MM.1S (cell line): ENCODE measurements at regions not wholly inside any gene's neighbourhood (a gene's known extent, or its start where the extent isn't known, plus 50 kb on each side); places are given as distances from the start of the nearest gene placed in this dataset.

Experiments used
- DNase-seq: peaks from one replicate; pipeline ENCODE4 v3.0.0-alpha.2; 2015
- H2AFZ ChIP-seq: fragments of 300-600 bp; sonication (generic); 2 replicates; pipeline ENCODE4 v1.6.0; 2016; ENCODE audit warnings: antibody characterized with exemption, low read length
- H3F3A ChIP-seq: fragments of 300-600 bp; sonication (generic); 2 replicates; pipeline ENCODE4 v1.6.1; 2016; ENCODE audit warnings: mild to moderate bottlenecking, antibody characterized with exemption, low read length, moderate library complexity, mixed read lengths; ENCODE audit not compliant: insufficient read depth
- H3K27ac ChIP-seq: fragments of 300-600 bp; sonication (generic); 2 replicates; pipeline ENCODE4 v1.5.1; 2016; ENCODE audit warnings: mild to moderate bottlenecking, low read length
- H3K27me3 ChIP-seq: fragments of 300-600 bp; sonication (generic); replicated peaks from 2 replicates; pipeline ENCODE4 v1.6.0; 2016; ENCODE audit warnings: low read length; ENCODE audit not compliant: insufficient read depth
- H3K36me3 ChIP-seq: fragments of 300-600 bp; sonication (generic); replicated peaks from 2 replicates; pipeline ENCODE4 v1.6.1; 2016; ENCODE audit warnings: mild to moderate bottlenecking, low read length, mixed read lengths; ENCODE audit not compliant: insufficient read depth
- H3K4me1 ChIP-seq: fragments of 300-600 bp; sonication (generic); 2 replicates; pipeline ENCODE4 v1.6.1; 2016; ENCODE audit warnings: low read length, mixed read lengths
- H3K4me2 ChIP-seq: fragments of 300-600 bp; sonication (generic); 2 replicates; pipeline ENCODE4 v1.6.0; 2016; ENCODE audit warnings: low read depth, low read length
- H3K4me3 ChIP-seq: fragments of 300-600 bp; sonication (generic); 2 replicates; pipeline ENCODE4 v1.5.1; 2016; ENCODE audit warnings: low read length, mixed read lengths
- H3K79me2 ChIP-seq: fragments of 300-600 bp; sonication (generic); 2 replicates; pipeline ENCODE4 v1.6.1; 2016; ENCODE audit warnings: mixed run types, low read length, mixed read lengths
- H3K9ac ChIP-seq: fragments of 300-600 bp; sonication (generic); 2 replicates; pipeline ENCODE4 v1.6.1; 2016; ENCODE audit warnings: low read length, mixed read lengths
- H3K9me2 ChIP-seq: fragments of 300-600 bp; sonication (generic); replicated peaks from 2 replicates; pipeline ENCODE4 v1.6.1; 2016; ENCODE audit warnings: mild to moderate bottlenecking, low read length, mixed read lengths; ENCODE audit not compliant: insufficient read depth
- H3K9me3 ChIP-seq: fragments of 300-600 bp; sonication (generic); replicated peaks from 2 replicates; pipeline ENCODE4 v1.6.1; 2016; ENCODE audit warnings: mild to moderate bottlenecking, low read length, mixed read lengths; ENCODE audit not compliant: insufficient read depth
- H4K20me1 ChIP-seq: fragments of 300-600 bp; sonication (generic); 2 replicates; pipeline ENCODE4 v1.6.1; 2016; ENCODE audit warnings: mild to moderate bottlenecking, low read length, moderate library complexity, mixed read lengths; ENCODE audit not compliant: insufficient read depth
- EZH2 ChIP-seq: fragments of 300-600 bp; sonication (generic); optimal IDR thresholded peaks from 2 replicates; pipeline ENCODE3; 2017; ENCODE audit warnings: low read depth, mild to moderate bottlenecking, antibody characterized with exemption, low read length, mixed read lengths
- EZH2phosphoT487 ChIP-seq: fragments of 300-600 bp; sonication (generic); IDR thresholded peaks from 2 replicates; pipeline ENCODE4 v1.6.1; 2018; ENCODE audit warnings: antibody characterized with exemption, low read length
- TF ChIP-seq, protein P1 (sequence below): fragments of 300-600 bp; sonication (generic); IDR thresholded peaks from 2 replicates; pipeline ENCODE4 v1.5.1; 2016; ENCODE audit warnings: antibody characterized with exemption, low read length, mixed read lengths

DNA sequence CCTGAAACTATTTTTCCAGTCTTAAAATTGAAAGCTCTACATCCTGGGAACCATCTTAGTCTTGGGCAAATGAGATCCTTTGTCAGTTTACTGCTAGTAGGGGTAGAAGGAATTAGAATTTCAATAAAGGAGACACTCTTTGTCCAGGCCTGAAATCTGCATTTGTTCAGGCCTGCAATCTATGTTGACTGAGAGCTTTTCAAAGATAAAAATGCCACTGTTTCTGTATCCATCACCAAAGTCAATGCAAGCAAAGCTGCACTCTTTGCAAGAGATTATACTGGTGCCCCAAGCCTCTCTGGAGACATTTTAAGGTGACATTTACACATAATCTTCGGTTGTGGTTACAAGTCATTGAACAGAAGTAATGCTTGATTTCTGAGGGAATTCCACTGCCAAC is 135.7 kb downstream of the CTH start:
- TF ChIP-seq EZH2 (no peak), EZH2phosphoT487 (no peak)
- TF ChIP-seq, protein P1, sequence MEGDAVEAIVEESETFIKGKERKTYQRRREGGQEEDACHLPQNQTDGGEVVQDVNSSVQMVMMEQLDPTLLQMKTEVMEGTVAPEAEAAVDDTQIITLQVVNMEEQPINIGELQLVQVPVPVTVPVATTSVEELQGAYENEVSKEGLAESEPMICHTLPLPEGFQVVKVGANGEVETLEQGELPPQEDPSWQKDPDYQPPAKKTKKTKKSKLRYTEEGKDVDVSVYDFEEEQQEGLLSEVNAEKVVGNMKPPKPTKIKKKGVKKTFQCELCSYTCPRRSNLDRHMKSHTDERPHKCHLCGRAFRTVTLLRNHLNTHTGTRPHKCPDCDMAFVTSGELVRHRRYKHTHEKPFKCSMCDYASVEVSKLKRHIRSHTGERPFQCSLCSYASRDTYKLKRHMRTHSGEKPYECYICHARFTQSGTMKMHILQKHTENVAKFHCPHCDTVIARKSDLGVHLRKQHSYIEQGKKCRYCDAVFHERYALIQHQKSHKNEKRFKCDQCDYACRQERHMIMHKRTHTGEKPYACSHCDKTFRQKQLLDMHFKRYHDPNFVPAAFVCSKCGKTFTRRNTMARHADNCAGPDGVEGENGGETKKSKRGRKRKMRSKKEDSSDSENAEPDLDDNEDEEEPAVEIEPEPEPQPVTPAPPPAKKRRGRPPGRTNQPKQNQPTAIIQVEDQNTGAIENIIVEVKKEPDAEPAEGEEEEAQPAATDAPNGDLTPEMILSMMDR: no peak

DNA sequence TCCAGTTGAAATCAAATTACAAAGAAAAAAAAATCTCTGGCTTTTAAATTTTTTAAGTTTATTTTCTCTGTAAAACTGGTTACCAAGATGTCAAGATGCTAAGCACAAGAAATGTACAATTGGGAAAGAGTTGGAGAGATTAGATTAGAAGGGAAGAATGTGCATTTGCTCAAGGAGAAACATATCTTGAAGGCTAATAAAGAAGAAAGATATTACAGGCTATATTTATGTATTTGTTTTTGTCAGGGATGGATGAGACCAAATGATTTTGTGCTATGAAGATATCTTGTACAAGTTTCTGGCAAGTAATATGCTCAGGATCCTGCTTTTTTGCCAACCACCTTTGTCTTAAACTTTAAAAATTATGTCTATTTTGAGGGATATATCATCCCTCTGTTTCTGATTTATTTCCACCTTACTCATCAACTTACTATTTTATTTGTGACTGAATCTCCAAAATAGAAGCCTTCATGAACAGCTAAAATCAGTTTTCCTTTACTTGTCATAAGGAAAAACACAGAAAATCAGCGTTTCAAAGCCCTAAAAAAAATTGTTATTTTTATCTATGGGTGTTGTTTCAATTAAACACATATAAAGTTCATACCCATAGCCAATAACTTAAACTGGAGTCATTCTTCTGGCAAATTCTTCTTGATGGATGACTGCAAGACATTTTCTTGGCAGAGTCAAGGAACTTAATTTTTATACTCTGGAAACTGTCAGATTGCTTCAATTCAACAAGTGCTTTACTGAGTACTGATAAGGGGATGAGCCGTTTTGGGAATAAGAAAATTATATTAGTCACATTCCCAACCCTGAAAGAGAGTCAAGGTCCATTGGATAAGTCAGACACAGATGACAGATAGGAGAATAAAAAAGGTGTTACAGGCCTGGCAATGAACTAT is 141.8 kb downstream of the CTH start:
- Histone ChIP-seq H3K27me3 (no peaks in the 10 kb centered on the region), H3K9me2 (no peaks in the 10 kb centered on the region), H3K36me3 (no peaks in the 10 kb centered on the region), H3F3A (no peaks in the 10 kb centered on the region), H3K9ac (no peak overlapping the region), H2AFZ (no peak overlapping the region), H3K27ac (no peak overlapping the region), H4K20me1 (no peaks in the 10 kb centered on the region), H3K9me3 (no peaks in the 10 kb centered on the region), H3K4me2 (no peak overlapping the region), H3K4me1 (no peaks in the 10 kb centered on the region), H3K79me2 (no peaks in the 10 kb centered on the region), H3K4me3 (no peak overlapping the region)
- no peak for TF ChIP-seq EZH2
- TF ChIP-seq, protein P1: no peak
- TF ChIP-seq EZH2phosphoT487: no peak
- DNase-seq: no peak

More for the DNA sequence above, 135.7 kb downstream of the CTH start:
- Histone ChIP-seq H3K4me2 (no peak overlapping the region), H4K20me1 (no peaks in the 10 kb centered on the region), H3K27ac (no peak overlapping the region), H3K4me1 (no peaks in the 10 kb centered on the region), H3K36me3 (no peaks in the 10 kb centered on the region), H3K9me2 (no peaks in the 10 kb centered on the region), H3K4me3 (no peak overlapping the region), H3K27me3 (no peaks in the 10 kb centered on the region), H3K9me3 (no peaks in the 10 kb centered on the region), H3K9ac (no peak overlapping the region), H3K79me2 (no peaks in the 10 kb centered on the region), H3F3A (no peaks in the 10 kb centered on the region), H2AFZ (no peak overlapping the region)
- no peak for DNase-seq

DNA sequence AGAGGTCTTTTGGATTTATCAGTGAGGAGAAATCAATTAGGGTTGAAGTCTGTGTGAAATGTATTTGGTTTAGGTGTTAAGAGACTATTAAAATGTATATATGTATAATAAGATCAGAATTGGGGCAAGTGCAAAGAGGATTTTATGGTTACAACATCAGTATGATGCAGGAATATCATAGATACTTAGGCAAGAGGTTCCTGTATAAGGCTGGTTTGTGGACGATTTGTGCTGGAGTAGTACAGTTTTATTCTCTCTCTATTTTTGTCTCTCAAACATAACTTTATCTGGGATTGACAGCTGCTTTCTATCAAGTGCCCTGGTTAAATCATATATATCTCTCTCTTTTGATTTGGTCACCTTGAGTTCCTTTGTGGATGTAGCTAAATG is 142.5 kb downstream of the CTH start:
- H3K27ac ChIP-seq: no peak overlapping the region
- no peaks in the 10 kb centered on the region for H3K36me3 ChIP-seq
- no peaks in the 10 kb centered on the region for H3K79me2 ChIP-seq
- no peak overlapping the region for H3K4me2 ChIP-seq
- no peak for DNase-seq
- no peaks in the 10 kb centered on the region for H3K4me1 ChIP-seq
- no peaks in the 10 kb centered on the region for H4K20me1 ChIP-seq
- no peak overlapping the region for H3K4me3 ChIP-seq
- no peak for TF ChIP-seq EZH2
- H3K9me2 ChIP-seq: no peaks in the 10 kb centered on the region
- H3K27me3 ChIP-seq: no peaks in the 10 kb centered on the region
- H3F3A ChIP-seq: no peaks in the 10 kb centered on the region
- no peak overlapping the region for H2AFZ ChIP-seq
- no peaks in the 10 kb centered on the region for H3K9me3 ChIP-seq
- H3K9ac ChIP-seq: no peak overlapping the region

DNA sequence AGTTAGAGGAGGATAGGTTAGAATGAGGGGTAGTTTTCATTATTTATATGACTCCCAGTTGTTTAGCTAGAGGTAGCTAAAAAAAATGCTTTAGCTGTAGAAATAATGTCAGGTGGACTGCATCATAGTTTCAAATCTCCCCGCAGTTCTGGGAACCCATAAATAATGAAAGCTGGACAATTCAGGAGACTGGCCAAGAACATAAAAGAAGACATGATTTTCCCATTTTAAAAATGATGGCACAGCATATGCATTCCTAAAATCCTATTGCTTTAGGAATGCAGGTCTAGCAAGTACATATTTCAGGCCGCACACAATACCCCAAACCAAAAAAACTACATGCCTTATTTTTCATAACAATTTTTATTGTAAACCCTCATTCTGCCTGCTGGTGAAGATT is 143.3 kb downstream of the CTH start:
- H3K4me1 ChIP-seq: no peaks in the 10 kb centered on the region
- no peak overlapping the region for H3K4me3 ChIP-seq
- no peaks in the 10 kb centered on the region for H3K79me2 ChIP-seq
- no peaks in the 10 kb centered on the region for H4K20me1 ChIP-seq
- H3F3A ChIP-seq: no peaks in the 10 kb centered on the region
- no peak overlapping the region for H3K9ac ChIP-seq
- H3K27me3 ChIP-seq: no peaks in the 10 kb centered on the region
- no peaks in the 10 kb centered on the region for H3K9me3 ChIP-seq
- H3K9me2 ChIP-seq: no peaks in the 10 kb centered on the region
- no peak for TF ChIP-seq EZH2
- H3K27ac ChIP-seq: no peak overlapping the region
- H3K4me2 ChIP-seq: no peak overlapping the region
- H3K36me3 ChIP-seq: no peaks in the 10 kb centered on the region
- no peak for DNase-seq
- H2AFZ ChIP-seq: no peak overlapping the region
